HG03571 (cell line): ENCODE measurements at regions not wholly inside any gene's neighbourhood (a gene's known extent, or its start where the extent isn't known, plus 50 kb on each side); places are given as distances from the start of the nearest gene placed in this dataset.
"Not testable (repeated sequence)": the region's sequence is repeated elsewhere in the genome, so short reads cannot be mapped to it uniquely, and the experiment has no call there.

Experiments used
- ATAC-seq: cut with Tn5 transposase; IDR thresholded peaks from one replicate; pipeline ENCODE4 v1.9.1; 2021; ENCODE audit not compliant: unreplicated experiment

GRCh38 chrX:45622042-45622423 lies 421.4 kb upstream of the DIPK2B start:
- no peak for ATAC-seq

GRCh38 chrX:45621376-45622041 lies 420.8 kb upstream of the DIPK2B start:
- no peak for ATAC-seq

GRCh38 chrX:45619290-45619689 lies 418.6 kb upstream of the DIPK2B start:
- no peak for ATAC-seq

GRCh38 chrX:45615591-45615990 lies 414.9 kb upstream of the DIPK2B start:
- not testable (repeated sequence) for ATAC-seq

GRCh38 chrX:45614853-45615252 lies 414.2 kb upstream of the DIPK2B start:
- no peak for ATAC-seq

GRCh38 chrX:45602151-45602550 lies 401.5 kb upstream of the DIPK2B start:
- ATAC-seq, result no peak

GRCh38 chrX:45601052-45601451 lies 400.4 kb upstream of the DIPK2B start:
- no peak for ATAC-seq

GRCh38 chrX:45598861-45599260 lies 398.2 kb upstream of the DIPK2B start:
- ATAC-seq, result no peak

GRCh38 chrX:45596188-45596808 lies 395.6 kb upstream of the DIPK2B start:
- ATAC-seq, result no peak

GRCh38 chrX:45592101-45592500 lies 391.4 kb upstream of the DIPK2B start:
- no peak for ATAC-seq

GRCh38 chrX:45591650-45592049 lies 391.0 kb upstream of the DIPK2B start:
- ATAC-seq, result no peak

GRCh38 chrX:45584717-45585116 lies 384.0 kb upstream of the DIPK2B start:
- no peak for ATAC-seq

GRCh38 chrX:45577361-45577760 lies 376.7 kb upstream of the DIPK2B start:
- ATAC-seq, result no peak

GRCh38 chrX:45571453-45571852 lies 370.8 kb upstream of the DIPK2B start:
- ATAC-seq, result no peak

GRCh38 chrX:45566456-45566855 lies 365.8 kb upstream of the DIPK2B start:
- ATAC-seq, result no peak

GRCh38 chrX:45557387-45557786 lies 356.7 kb upstream of the DIPK2B start:
- ATAC-seq, result no peak

- ATAC-seq, result no peak
These were observed 354.1 kb upstream of the DIPK2B start for GRCh38 chrX:45554736-45555135.

GRCh38 chrX:45553417-45553816 lies 352.7 kb upstream of the DIPK2B start:
- ATAC-seq, result no peak

GRCh38 chrX:45546697-45547096 lies 346.0 kb upstream of the DIPK2B start:
- ATAC-seq, result not testable (repeated sequence)

GRCh38 chrX:45540181-45540580 lies 339.5 kb upstream of the DIPK2B start:
- ATAC-seq, result no peak

GRCh38 chrX:45537936-45538335 lies 337.3 kb upstream of the DIPK2B start:
- ATAC-seq, result no peak

GRCh38 chrX:45527834-45528233 lies 327.2 kb upstream of the DIPK2B start:
- ATAC-seq, result no peak

GRCh38 chrX:45524805-45525204 lies 324.1 kb upstream of the DIPK2B start:
- ATAC-seq, result no peak
